ENCODE measurements at regions not wholly inside any gene's neighbourhood (a gene's known extent, or its start where the extent isn't known, plus 50 kb on each side); places are given as distances from the start of the nearest gene placed in this dataset.
A peak's percentile ranks its signal among the peaks of the same experiment; 100 is the strongest.

DNA sequence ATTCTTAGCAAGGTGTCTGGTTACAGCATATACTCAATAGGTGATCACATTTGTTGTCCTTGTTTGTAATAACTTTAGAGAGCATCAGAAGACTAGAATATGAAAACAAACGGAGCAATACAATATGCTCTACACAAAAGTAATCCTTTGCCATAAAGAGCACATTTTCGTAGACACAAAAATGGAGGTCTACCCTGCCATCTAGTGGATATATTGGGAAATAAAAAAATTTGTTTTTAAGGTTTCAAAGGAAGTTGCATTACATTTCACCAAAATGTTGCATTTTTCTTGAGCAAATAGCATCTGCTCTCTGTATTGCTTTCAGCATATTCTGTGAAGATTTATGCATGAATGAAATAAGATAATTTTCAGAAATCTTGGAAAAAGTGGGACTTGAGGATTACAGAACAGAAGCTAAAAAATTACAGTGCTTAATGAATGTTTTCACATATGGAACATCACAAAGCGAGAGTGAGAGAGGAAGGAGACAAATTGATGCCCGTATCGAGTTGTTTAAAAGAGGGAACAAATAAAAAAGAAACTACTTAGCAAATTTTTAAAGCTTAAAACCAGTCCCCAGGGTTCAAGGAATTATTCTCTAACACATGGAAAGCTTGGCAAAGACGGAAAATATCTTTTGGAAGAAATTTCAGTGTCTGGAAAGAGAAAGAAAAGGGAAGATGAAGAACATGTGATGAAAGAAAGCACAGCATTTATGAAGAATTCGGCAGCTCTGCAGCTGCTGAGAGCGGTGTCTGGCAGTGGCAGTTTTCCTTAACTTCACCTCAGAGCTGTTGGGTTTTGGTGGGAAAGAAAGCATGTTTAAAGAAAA lies 390.1 kb downstream of the ANKRD50 start:
- peak; percentile 45 for DNase-seq (ENCODE audit: low read depth)

DNA sequence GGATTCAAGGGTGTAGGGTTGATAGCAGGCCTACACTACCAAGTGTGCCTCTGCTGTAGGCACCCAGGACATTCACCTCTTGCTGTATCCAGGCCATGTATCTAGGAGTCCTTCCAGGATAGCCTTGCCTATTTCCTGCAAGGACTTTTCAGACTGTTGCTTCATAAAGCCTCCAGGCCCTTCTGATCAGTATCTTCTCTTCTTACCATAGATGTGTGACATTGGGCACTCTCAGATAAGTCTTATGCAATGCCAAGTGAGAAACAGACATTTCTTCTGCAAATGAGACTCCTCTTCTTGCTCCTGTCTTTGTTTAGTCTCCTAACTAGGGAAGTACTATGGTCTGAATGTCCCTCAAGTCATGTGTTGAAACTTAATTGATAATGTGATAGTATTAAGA lies 386.8 kb downstream of the ANKRD50 start:
- peak; percentile 23 for DNase-seq (ENCODE audit: low read depth)

DNA sequence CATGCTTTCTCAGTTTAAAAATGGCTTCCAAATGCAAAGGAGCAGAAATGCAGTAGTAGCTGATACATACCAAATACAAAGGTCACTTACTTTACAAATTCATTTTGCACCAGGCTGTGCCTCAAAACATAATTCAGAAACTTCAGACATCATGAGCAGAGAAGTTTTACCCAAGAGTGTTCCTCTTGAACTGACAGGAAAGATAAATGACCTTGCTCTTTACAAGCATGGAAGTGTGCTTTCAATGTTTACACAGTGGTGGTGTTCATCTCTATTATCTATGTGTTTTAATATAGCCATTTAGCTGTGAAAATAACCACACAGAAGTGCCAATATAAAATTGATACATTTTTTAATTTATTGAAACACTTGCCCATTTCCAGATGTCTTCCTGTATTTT lies 383.4 kb downstream of the ANKRD50 start:
- no peak for DNase-seq (ENCODE audit: low read depth)

DNA sequence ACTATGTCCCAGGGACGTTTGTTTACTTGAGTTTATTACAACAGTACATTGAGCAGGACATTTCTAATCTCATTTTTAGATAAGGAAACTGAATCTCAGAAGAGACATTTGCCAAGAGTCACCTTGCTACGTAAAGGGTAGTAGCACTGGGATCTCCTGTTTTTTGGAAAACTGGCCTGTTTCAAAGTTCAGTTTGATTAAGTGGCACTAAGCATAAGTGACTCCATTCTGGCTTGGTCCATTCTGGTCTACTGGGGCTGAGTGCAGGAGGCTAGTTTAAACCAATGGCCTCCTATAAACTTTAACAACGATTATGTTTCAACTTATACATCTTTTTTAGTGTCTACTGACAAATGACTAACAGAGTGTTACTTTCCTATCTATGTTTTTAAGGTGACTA lies 382.5 kb downstream of the ANKRD50 start:
- DNase-seq (ENCODE audit: low read depth), result no peak

DNA sequence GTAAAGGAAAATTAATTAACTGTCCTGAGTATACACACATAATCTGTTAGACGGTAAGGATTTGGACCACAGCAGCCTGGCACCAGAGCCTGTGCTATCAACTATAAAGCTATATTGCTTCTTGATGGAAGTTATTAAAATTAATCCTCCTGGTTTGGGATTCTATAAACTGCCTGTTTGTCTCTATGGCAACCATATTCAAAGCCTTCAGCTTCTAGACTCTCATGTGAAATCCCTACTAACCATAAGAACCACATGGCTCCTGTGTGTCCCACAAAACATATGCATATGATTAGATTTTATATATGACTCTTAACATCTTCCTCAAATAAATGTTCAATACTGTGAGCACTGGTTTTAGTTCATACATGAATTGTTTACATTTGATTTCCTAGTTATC lies 380.8 kb downstream of the ANKRD50 start:
- DNase-seq (ENCODE audit: low read depth), result no peak

DNA sequence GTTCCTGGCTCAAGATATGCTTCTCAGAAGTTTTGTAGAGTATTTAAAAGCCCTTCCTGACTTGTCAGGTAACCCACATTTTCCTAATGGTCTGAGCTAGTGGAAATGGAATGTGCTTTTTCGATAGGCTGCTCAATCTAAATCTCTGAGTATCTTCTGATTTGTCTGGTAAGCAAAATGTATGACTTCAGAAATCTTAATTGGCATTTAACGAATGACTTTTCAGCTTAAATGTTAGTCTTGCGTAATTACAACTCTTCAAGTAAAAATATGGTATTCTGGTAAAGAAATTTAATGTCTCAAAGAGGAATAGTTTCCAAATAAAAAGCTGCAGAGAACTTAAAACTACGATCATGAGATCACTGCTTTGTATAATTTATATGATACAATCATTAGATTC lies 379.1 kb downstream of the ANKRD50 start:
- DNase-seq (ENCODE audit: low read depth), result no peak

DNA sequence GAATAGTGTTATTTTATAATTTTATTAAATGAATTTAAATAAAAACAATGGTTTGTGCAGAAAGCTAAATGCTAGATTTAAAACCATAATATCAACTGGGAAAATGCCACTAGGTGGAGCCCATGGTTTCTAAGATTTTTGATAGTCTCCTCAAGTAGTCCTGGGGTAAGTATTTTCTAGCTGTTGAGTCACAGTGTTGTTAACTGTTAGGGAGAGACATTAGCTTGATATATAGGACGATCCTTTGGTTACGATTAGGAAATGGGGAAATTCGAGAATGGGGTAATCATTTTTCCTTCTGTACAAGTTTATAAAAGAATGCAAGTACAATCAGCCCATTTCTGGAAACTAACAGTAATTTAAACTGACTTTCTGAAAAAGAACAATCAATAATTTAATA lies 378.4 kb downstream of the ANKRD50 start:
- peak; percentile 78 for DNase-seq (ENCODE audit: low read depth)

DNA sequence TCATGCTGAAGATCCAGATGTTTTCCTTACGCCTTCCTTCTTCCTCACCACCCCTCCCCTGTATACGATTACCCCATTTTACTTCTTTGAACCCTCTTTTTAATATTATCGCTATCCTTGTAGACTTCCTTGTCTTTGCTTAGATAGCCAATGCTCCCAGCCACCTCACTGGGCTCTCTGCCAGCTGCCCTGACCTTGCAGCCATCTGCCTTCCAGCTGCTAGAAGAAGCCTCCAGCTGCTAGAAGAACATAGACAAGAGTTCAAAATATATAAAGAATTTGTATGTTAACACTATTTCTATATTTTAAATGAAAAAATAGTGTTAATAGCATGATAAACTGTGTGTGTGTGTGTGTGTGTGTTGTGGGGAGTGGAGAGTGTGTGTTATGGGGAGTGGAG lies 374.7 kb downstream of the ANKRD50 start:
- DNase-seq (ENCODE audit: low read depth), result peak; percentile 21

DNA sequence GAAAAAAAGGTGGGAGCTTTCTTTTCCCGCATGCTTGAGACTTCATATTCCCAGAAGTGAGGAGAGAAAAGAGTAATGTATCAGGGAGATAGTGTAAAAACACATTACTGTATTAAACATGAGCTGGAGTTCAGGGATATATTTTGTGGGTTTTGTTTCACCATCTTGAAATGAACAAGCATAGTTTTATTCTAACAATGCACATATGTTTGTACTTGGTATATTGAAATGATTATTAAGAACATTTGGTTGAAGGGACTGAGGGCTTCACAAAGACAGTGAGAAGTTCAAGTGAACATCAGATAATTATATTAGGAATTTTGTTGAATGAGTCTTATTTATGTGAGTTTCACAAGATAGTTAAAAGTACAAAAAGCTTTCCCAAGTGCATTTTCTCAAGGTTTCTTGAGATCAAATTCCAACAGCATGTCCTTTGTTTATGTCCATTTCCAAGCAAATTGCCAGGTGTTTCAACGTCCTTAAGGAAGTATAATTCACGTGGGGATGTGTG lies 368.8 kb downstream of the ANKRD50 start:
- peak; percentile 4 for DNase-seq (ENCODE audit: low read depth)

DNA sequence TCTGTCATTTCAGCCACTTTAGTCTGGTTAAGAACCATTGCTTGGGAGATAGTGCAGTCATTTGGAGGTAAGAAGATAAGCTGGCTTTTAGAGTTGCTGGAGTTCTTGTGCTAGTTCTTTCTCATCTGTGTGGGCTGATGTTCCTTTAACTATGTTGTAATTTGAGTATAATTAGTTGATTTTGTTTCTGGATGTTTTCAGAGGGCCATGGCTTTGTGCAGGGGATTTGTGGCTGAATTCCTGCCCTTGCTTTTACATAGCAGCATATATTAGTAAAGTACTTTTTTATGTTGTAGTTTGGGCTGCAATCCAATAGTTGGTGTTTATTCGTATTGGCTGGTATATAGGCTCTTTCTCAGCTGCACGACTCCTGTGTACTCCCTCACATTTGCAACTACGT lies 339.6 kb downstream of the ANKRD50 start:
- DNase-seq (ENCODE audit: low read depth), result no peak

DNA sequence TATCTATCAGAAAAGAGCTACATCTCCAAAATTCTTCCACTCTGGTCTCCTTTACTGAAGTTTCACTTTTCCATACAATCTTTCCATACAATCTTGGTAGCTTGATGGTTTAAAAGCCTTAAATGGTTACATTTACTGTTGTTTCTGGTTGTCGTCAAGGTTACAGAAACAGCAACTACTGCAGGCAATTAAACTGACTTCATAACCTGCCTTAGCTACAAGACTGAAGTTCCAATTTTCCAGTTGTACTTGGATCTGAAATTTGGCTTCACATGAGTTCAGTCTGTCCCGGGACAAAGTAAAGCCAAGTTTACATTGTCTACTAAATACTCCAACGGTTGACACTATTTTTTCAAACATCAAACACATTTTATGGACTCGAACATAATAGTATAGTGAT lies 326.4 kb downstream of the ANKRD50 start:
- peak; percentile 7 for DNase-seq (ENCODE audit: low read depth)

DNA sequence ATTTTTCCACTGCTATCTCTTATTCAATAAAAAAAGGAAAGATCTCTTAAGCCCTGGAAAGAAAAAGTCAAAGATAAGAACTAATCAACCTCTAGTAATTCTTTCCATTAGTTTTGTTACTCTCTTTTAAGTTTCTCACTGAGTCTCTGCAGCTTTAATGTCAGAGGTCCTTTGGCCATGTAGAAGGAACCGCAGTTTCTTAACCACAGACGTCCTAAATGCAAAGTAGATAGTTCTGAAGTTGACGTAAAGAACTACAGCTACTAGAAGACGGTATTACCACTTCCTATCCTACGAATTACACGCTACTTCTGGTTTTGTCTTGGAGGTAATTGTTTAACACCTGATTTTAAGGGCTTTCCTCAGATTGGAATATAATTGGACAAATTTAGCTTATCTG lies 325.9 kb downstream of the ANKRD50 start:
- no peak for DNase-seq (ENCODE audit: low read depth)

DNA sequence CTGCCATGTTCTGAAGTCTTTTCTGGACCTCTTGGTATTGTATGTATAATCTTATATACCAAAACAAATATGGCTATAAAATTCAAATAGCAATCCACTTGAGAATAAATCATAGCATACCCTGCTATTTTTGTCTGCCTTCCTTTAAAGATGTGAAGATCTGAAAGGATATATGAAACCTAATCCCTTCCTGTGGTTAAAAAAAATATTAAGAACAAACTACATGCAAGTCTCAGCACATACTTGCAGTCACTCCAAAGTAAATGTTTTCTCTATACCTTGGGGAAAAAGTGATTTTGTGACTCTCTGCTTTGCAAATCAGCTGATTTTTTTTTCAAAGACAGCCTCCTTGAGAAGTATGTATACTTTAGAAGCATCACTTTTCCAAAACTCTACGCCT lies 322.9 kb downstream of the ANKRD50 start:
- no peak for DNase-seq (ENCODE audit: low read depth)

- DNase-seq (ENCODE audit: low read depth), result no peak
Measured at GRCh38 chr4:124390861-124391260, 321.7 kb downstream of the ANKRD50 start.

DNA sequence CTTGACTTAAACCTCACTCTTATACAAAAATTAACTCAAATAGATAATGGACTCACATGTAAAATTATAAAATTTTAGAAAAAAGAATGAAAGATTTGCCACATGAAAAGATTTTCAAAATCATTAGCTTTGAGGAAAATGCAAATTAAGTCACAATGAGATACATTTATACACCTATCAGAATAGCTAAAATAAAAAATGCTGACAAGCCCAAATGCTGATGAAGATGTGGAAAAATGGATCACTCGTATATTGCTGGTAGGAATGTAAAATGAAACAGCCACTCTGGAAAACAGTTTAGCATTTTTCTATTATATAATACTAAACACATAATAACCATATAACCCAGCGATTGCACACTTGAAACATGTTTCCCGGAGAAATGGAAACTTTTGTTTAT lies 316.2 kb downstream of the ANKRD50 start:
- no peak for DNase-seq (ENCODE audit: low read depth)

DNA sequence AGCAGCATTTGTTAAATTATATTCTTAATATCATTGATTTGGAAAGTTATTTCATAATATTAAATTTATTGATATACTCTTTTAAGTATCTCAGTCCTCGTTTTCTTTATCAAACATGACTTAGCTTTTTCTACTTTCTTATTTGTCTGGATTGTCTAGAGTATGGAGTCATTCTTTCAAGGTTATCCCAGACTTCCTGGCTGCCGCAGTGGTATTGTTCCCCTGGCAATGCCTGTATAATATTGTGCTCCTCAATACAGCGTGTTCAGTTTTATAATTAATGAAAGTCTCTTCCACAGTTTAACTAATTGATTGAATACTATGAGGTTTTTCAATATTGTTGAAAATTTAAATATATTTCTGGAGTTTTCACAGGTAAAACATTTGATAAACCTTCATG lies 310.9 kb downstream of the ANKRD50 start:
- DNase-seq (ENCODE audit: low read depth), result no peak

- DNase-seq (ENCODE audit: low read depth), result peak; percentile 48
Measured at GRCh38 chr4:124409044-124409443, 303.5 kb downstream of the ANKRD50 start.

GRCh38 chr4:124414276-124415040 lies 298.1 kb downstream of the ANKRD50 start:
- peak; percentile 42 for DNase-seq (ENCODE audit: low read depth)

DNA sequence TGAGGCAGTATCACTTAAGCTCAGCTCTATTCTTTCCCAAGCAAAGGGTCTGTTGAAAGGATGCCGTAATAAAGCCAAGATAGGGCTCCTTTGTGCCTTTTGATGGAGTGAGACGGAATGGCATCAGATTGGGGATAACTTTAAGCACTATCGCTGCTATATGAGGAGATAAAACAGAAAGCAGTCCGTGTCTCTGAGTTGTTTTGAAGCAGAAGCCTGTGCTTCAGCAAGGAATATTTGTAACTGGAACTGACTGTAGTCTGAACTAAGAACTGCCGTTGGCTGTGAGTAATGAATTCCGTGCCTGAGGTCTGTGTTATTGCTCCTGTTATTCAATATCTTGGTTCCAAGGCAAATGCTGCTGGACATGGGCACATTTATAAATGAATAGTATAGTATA lies 297.4 kb downstream of the ANKRD50 start:
- DNase-seq (ENCODE audit: low read depth), result peak; percentile 34

- no peak for DNase-seq (ENCODE audit: low read depth)
Measured at GRCh38 chr4:124417371-124417770, 295.2 kb downstream of the ANKRD50 start.

DNA sequence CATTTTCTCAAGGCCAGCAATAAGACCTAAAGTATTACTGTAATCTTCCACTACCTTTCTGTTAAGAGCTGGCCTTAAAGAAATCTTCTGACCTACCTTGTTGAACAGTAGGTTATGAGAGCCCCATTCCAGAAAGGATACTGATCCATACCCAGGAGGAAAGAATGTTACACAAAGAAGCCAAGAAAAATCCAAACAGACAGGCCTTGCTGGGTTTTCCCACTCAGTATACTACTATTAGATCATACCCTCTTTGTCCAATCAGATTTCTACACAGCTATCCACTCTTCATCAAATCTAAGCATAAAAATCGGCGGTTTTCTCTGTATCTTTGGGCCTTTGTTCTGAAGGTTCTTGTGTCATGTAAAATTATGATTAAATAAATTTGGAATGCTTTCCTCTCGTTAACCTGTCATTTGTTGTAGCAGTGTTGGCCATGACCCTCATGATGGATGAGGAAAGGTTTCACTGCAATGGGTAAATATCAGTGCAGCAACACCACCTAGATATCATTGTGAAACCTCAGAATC lies 292.3 kb downstream of the ANKRD50 start:
- no peak for DNase-seq (ENCODE audit: low read depth)

DNA sequence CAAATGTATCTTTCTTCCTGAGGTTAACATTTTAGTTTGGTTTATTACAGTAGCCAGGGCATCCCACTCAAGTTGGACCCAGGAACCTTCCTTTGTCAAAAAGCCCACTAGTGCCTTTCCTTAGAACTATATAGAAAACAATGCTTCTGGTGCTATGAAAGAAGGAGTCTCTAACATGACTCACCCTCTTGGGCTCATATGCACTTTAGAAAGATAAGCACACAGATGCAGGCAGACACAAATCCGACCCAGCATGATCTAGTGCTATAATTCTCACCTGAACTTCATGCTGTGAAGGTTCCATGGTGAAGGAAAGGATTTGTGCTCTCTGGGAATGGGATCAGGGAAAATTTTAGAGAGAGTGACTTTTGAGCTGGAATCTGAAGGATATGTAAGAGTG lies 289.4 kb downstream of the ANKRD50 start:
- DNase-seq (ENCODE audit: low read depth), result peak; percentile 21

- DNase-seq (ENCODE audit: low read depth), result no peak
Measured at GRCh38 chr4:124426279-124426678, 286.3 kb downstream of the ANKRD50 start.
